ENCODE measurements at regions not wholly inside any gene's neighbourhood (a gene's known extent, or its start where the extent isn't known, plus 50 kb on each side); places are given as distances from the start of the nearest gene placed in this dataset.

- no peak for DNase-seq (ENCODE audit: low read depth in 2 of 2)
Measured at GRCh38 chr1:223048026-223048425, 95.0 kb downstream of the TLR5 start.

- no peak for DNase-seq (ENCODE audit: low read depth in 2 of 2)
Measured at GRCh38 chr1:223052462-223052861, 90.6 kb downstream of the TLR5 start.

- no peak for DNase-seq (ENCODE audit: low read depth in 2 of 2)
Measured at GRCh38 chr1:223052931-223053330, 90.1 kb downstream of the TLR5 start.

- no peak for DNase-seq (ENCODE audit: low read depth in 2 of 2)
Measured at GRCh38 chr1:223056802-223057201, 86.2 kb downstream of the TLR5 start.

- DNase-seq (ENCODE audit: low read depth in 2 of 2): no peak
Measured at GRCh38 chr1:223057569-223058093, 85.4 kb downstream of the TLR5 start.
